ENCODE measurements at regions not wholly inside any gene's neighbourhood (a gene's known extent, or its start where the extent isn't known, plus 50 kb on each side); places are given as distances from the start of the nearest gene placed in this dataset.
A peak's percentile ranks its signal among the peaks of the same experiment; 100 is the strongest.
"Not testable (repeated sequence)": the region's sequence is repeated elsewhere in the genome, so short reads cannot be mapped to it uniquely, and the experiment has no call there.

- peaks cover 11% of the 10 kb centered on the region for H3K4me1 Mint-ChIP-seq (ENCODE audit: low read depth)
- H3K4me3 Mint-ChIP-seq; H3K9me3 Mint-ChIP-seq; H3K27ac Mint-ChIP-seq; DNase-seq (ENCODE audit: low spot score); H3K27me3 Mint-ChIP-seq (ENCODE audit: insufficient read depth); intact Hi-C loops (cut with micrococcal nuclease); H3K36me3 Mint-ChIP-seq (ENCODE audit: low read depth): not testable (repeated sequence)
Measured at GRCh38 chr2:111400598-111401253, 280.0 kb downstream of the BCL2L11 start.

DNA sequence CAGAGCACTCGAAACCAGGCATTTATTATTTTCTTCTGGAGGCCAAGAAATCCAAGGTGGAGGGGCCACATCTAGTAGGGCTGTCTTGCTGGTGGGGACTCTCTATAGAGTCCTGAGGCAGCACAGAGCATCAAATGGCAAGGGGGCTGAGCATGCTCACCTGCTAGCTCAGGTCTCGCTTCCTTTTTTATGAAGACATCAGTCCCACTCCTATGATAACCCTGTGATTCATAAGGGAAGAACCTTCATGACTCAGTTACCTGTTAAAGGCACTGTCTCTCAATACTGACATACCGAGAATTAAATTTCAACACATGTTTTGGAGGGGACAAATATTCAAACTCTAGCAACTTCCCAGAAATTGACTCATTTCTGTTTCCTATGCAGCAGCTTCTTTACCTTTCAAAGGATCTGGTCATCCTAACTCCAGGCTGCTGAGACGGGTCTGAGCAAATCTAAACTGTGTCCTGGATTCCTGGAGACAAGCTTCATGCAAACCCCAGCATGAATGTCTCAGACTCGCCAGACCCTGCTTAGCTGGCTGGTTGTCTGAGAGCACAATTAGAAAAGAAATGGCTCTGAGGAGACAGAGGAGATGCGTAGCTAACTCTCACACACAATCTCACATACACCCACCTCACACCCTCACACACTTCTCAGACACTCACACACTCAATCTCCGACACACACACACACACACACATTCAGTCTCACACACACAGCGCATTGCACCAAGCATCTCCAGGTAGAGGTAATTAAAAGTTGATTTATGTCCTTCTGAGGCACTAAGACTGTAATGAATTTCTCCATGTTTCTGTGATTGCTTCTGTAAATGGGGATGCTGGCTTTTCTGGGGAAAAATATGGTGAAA, 280.8 kb downstream of the BCL2L11 start:
- intact Hi-C loops (cut with micrococcal nuclease): not testable (repeated sequence)
- peak overlapping the region; percentile 50 for H3K4me3 Mint-ChIP-seq

DNA sequence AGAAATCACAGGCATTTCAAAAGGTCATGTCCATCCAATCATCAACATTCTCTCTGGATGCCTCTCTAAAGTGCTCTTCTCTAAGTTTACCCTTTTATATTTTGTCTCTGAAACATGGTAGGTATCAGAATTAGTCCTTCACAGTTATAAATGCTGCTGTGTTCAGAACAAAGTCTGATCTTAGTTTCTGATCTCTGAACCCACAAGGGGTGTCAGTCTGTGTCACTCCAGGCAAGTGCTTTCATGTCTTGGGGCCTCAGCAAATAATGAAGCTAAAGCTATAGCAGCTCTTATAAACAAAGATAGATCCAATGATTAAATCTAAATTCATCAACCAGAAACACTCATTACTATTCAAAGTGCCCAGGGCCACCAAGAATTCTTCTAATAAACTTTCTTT, 281.7 kb downstream of the BCL2L11 start:
- H3K9me3 Mint-ChIP-seq; H3K4me3 Mint-ChIP-seq; intact Hi-C loops (cut with micrococcal nuclease); H3K36me3 Mint-ChIP-seq (ENCODE audit: low read depth); H3K27me3 Mint-ChIP-seq (ENCODE audit: insufficient read depth); H3K27ac Mint-ChIP-seq; DNase-seq (ENCODE audit: low spot score): not testable (repeated sequence)
- peaks cover 11% of the 10 kb centered on the region for H3K4me1 Mint-ChIP-seq (ENCODE audit: low read depth)

More for the DNA sequence above, 280.8 kb downstream of the BCL2L11 start:
- DNase-seq (ENCODE audit: low spot score); H3K36me3 Mint-ChIP-seq (ENCODE audit: low read depth); H3K27me3 Mint-ChIP-seq (ENCODE audit: insufficient read depth); H3K9me3 Mint-ChIP-seq: not testable (repeated sequence)
- H3K27ac Mint-ChIP-seq: peak overlapping the region; percentile 88
- peaks cover 11% of the 10 kb centered on the region for H3K4me1 Mint-ChIP-seq (ENCODE audit: low read depth)

DNA sequence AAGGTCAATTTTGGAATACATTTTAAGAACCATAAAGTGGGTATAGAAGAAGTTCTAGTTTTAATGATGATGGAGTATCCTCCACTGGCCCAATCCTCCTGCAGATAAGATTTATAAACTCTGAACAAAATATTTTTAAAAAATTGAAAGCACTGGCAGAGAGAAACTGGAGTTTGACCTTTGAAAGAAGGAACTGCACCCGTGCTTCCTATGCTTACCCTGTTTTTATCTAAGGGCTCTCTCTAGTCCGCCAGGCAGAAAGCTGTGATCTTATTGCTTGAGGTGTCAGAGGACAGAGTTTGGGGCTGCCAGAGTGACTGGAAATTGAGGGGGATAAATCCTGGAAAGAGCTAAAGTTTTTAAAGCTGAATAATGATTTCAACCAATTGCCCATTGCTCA, 282.6 kb downstream of the BCL2L11 start:
- intact Hi-C loops (cut with micrococcal nuclease); H3K9me3 Mint-ChIP-seq: not testable (repeated sequence)

DNA sequence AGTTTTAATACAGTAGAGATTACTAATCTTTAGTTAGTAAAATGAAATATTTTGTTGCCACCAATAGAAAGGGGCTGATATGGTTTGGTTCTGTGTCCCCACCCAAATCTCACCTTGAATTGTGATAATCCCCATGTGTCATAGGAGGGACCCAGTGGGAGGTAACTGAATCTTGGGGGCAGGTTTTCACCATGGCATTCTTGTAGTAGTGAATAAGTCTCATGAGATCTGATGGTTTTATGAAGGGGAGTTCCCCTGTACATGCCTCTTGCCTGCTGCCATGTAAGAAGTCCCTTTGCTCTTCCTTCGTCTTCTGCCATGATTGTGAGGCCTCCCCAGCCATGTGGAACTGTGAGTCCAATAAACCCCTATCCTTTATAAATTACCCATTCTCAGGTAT, 285.9 kb downstream of the BCL2L11 start:
- H3K4me1 Mint-ChIP-seq (ENCODE audit: low read depth); H3K9me3 Mint-ChIP-seq; intact Hi-C loops (cut with micrococcal nuclease); H3K27ac Mint-ChIP-seq; H3K4me3 Mint-ChIP-seq; H3K36me3 Mint-ChIP-seq (ENCODE audit: low read depth); DNase-seq (ENCODE audit: low spot score); H3K27me3 Mint-ChIP-seq (ENCODE audit: insufficient read depth): not testable (repeated sequence)

More for the DNA sequence above, 282.6 kb downstream of the BCL2L11 start:
- H3K27me3 Mint-ChIP-seq (ENCODE audit: insufficient read depth); DNase-seq (ENCODE audit: low spot score); H3K36me3 Mint-ChIP-seq (ENCODE audit: low read depth); H3K27ac Mint-ChIP-seq; H3K4me3 Mint-ChIP-seq: not testable (repeated sequence)
- peaks cover 11% of the 10 kb centered on the region for H3K4me1 Mint-ChIP-seq (ENCODE audit: low read depth)

DNA sequence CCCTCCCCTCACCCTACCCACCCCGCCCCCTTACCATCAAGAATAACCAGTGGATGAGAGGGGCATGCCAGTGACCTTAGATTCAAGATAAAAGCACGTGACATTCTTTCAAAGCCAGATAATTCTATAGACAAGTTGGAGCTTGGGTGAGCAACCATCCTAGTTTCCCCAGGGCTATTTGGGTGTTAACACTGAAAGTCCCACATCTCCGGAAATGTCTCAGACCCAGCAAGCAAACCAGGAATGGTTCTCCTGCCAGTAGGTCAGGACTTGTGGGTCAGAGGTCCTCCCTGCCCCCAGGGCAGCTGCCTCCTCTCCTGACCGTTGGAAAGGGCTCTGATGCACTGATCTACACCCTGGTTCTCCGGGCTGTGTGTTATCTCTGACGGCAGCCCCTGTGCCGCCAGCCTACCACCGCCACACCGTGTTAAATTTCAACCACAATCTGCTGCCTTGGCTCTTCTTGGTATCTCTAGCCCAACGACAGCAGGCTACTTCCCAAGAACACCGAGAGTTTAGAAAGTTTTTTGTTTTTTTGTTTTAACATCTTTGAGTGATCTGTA, 287.0 kb downstream of the BCL2L11 start:
- H3K36me3 Mint-ChIP-seq (ENCODE audit: low read depth); H3K4me1 Mint-ChIP-seq (ENCODE audit: low read depth); H3K4me3 Mint-ChIP-seq; DNase-seq (ENCODE audit: low spot score); H3K27me3 Mint-ChIP-seq (ENCODE audit: insufficient read depth); H3K9me3 Mint-ChIP-seq; intact Hi-C loops (cut with micrococcal nuclease); H3K27ac Mint-ChIP-seq: not testable (repeated sequence)

DNA sequence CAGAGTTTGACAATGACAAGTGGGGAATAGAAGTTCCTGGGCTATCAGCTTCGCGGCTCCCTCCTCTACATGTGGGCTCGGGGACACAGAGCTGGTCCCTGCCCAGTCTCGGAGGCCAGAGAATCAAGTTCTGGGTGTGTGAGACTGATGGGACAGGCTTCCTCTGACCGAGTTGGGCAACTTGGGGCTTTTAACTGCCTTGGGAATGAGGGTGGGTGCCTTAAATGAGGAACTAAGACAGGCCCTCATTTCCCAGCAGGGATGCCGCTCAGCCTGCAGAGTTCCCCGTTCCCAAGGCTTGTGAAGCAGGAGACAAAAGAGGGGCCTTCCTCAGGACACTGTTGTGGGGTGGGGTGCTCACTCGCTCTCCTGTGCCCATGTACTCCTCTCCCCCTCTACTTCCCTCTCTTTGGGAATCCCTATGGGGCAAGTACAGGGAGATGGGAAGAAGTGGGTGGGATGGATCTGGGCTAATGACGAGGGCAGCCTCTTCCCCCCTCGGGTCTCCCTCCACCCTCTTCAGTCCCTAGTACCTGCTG, 290.2 kb downstream of the BCL2L11 start:
- intact Hi-C loops (cut with micrococcal nuclease); H3K9me3 Mint-ChIP-seq; H3K27ac Mint-ChIP-seq; DNase-seq (ENCODE audit: low spot score); H3K4me3 Mint-ChIP-seq; H3K27me3 Mint-ChIP-seq (ENCODE audit: insufficient read depth); H3K36me3 Mint-ChIP-seq (ENCODE audit: low read depth): not testable (repeated sequence)
- H3K4me1 Mint-ChIP-seq (ENCODE audit: low read depth): peaks cover 12% of the 10 kb centered on the region

- H3K27me3 Mint-ChIP-seq (ENCODE audit: insufficient read depth); H3K36me3 Mint-ChIP-seq (ENCODE audit: low read depth); intact Hi-C loops (cut with micrococcal nuclease); H3K9me3 Mint-ChIP-seq; H3K27ac Mint-ChIP-seq; DNase-seq (ENCODE audit: low spot score); H3K4me3 Mint-ChIP-seq: not testable (repeated sequence)
- peaks cover 20% of the 10 kb centered on the region for H3K4me1 Mint-ChIP-seq (ENCODE audit: low read depth)
Measured at GRCh38 chr2:111411867-111412681, 291.4 kb downstream of the BCL2L11 start.

- peak overlapping the region; percentile 81 for H3K27ac Mint-ChIP-seq
- intact Hi-C loops (cut with micrococcal nuclease); H3K9me3 Mint-ChIP-seq; DNase-seq (ENCODE audit: low spot score); H3K27me3 Mint-ChIP-seq (ENCODE audit: insufficient read depth); H3K36me3 Mint-ChIP-seq (ENCODE audit: low read depth): not testable (repeated sequence)
- H3K4me3 Mint-ChIP-seq: peak overlapping the region; percentile 46
- peaks cover 24% of the 10 kb centered on the region for H3K4me1 Mint-ChIP-seq (ENCODE audit: low read depth)
Measured at GRCh38 chr2:111412841-111413650, 292.3 kb downstream of the BCL2L11 start.

DNA sequence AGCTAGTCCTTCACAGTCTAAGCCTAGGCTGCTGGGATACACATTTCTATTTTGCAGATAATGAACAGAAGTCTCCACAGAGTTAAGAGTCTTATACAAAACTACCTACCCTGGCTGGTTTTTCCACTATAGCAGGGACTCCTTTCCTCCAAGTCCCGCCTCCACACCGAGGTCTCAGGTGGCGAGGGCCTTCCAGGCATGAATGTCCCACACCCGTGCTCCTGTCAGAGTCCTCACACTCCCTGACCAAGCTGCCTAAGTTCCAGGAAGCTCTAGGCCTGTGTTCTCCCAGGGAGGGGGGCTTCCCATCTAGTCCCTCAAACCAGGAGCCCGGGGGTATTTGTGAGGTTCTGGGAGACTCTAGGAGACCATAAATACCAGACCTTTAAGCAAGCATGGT, 293.2 kb downstream of the BCL2L11 start:
- H3K27me3 Mint-ChIP-seq (ENCODE audit: insufficient read depth); H3K36me3 Mint-ChIP-seq (ENCODE audit: low read depth); H3K9me3 Mint-ChIP-seq; H3K4me3 Mint-ChIP-seq; DNase-seq (ENCODE audit: low spot score); intact Hi-C loops (cut with micrococcal nuclease): not testable (repeated sequence)
- Mint-ChIP-seq H3K27ac (peak overlapping the region; percentile 65), H3K4me1 (ENCODE audit: low read depth) (peaks cover 24% of the 10 kb centered on the region)

DNA sequence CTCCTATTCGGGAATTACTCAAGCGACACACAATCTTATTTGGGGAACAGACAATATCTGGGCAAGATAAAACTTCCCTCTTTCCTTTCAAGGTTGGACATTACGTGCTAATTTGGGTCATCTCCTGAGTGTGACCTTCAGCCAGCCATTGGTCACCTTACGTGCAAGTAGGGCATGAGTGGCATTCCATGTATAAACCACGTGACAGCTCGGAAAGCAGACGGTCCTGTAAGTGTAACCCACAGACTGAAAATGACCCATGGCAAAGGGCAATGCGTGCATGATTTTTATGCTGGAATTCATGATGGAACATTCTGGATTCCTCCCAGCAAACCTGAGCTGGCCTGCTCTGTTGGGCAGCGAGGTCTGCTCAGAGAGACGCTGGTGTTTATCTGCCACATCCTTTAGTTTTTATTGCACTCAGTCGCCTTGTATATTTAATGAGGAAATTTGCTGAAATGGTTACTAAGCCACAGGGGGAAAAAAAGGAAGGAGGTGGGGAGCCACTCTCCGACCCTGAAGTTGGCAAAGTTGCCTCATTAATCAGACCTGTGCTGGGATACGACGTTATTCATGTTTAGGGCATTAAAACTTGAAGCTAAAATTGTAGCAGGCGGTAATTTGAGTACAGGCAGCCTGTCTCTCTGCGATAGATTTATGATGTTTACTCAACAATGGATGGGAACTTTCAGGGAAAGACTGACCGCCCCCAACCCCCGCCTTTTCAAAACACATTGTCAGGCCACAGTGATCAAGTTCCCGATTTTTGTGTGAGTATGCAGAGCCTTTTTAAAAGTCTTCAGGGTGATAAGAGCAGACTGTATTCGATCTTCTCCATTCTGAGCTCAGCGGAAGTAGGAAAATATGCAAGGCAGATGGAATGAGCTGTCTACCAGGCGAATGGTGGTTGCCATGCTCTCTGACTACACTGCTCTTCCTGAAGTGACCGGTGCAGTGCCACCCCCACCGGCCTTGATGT, 295.3 kb downstream of the BCL2L11 start:
- intact Hi-C loops (cut with micrococcal nuclease): not testable (repeated sequence)
- peak overlapping the region; percentile 32 for H3K27ac Mint-ChIP-seq

More for the DNA sequence above, 295.3 kb downstream of the BCL2L11 start:
- H3K4me3 Mint-ChIP-seq; DNase-seq (ENCODE audit: low spot score); H3K9me3 Mint-ChIP-seq; H3K27me3 Mint-ChIP-seq (ENCODE audit: insufficient read depth); H3K36me3 Mint-ChIP-seq (ENCODE audit: low read depth): not testable (repeated sequence)
- H3K4me1 Mint-ChIP-seq (ENCODE audit: low read depth): peaks cover 28% of the 10 kb centered on the region
